ENCODE measurements at regions not wholly inside any gene's neighbourhood (a gene's known extent, or its start where the extent isn't known, plus 50 kb on each side); places are given as distances from the start of the nearest gene placed in this dataset.

GRCh38 chr5:6236170-6236793, 142.1 kb downstream of the MED10 start:
- no peak for DNase-seq
- Histone ChIP-seq H3K18ac (ENCODE audit: low read length) (no peak overlapping the region), H3K36me3 (ENCODE audit: control insufficient read depth, insufficient read depth, low read length) (no peaks in the 10 kb centered on the region), H4K5ac (ENCODE audit: low read length) (no peak overlapping the region), H3K4me2 (ENCODE audit: low read length) (no peak overlapping the region), H2BK15ac (replicated peaks; ENCODE audit: low read depth) (no peak overlapping the region), H3K9ac (ENCODE audit: low read length) (no peak overlapping the region), H3K27me3 (ENCODE audit: insufficient read depth, low read length, poor library complexity) (no peaks in the 10 kb centered on the region), H3K56ac (ENCODE audit: low read length) (no peak overlapping the region), H3K79me1 (ENCODE audit: low read length) (no peaks in the 10 kb centered on the region), H3K79me2 (ENCODE audit: control insufficient read depth, insufficient read depth, low read length) (no peaks in the 10 kb centered on the region), H3K27ac (ENCODE audit: low read depth, low read length) (no peak overlapping the region), H3K4me1 (ENCODE audit: control insufficient read depth, low read depth, low read length) (no peaks in the 10 kb centered on the region), H4K8ac (ENCODE audit: low read depth, low read length) (no peak overlapping the region), H2AK5ac (ENCODE audit: low read length) (no peak overlapping the region), H3K23ac (ENCODE audit: low read length) (no peak overlapping the region), H2BK120ac (ENCODE audit: low read depth, low read length) (no peak overlapping the region), H3K4ac (ENCODE audit: low read depth, low read length) (no peak overlapping the region), H3K4me3 (ENCODE audit: low read length) (no peak overlapping the region), H2BK5ac (ENCODE audit: low read length) (no peak overlapping the region)
- WGBS (ENCODE audit: extremely low coverage, insufficient coverage, low lambda C conversion rate) = no CpG with 5 or more reads among the region's 2 CpGs

GRCh38 chr5:6235726-6236125, 142.6 kb downstream of the MED10 start:
- no CpG with 5 or more reads among the region's 3 CpGs for WGBS (ENCODE audit: extremely low coverage, insufficient coverage, low lambda C conversion rate)
- H3K4ac ChIP-seq (ENCODE audit: low read depth, low read length) = no peak overlapping the region
- H3K56ac ChIP-seq (ENCODE audit: low read length) = no peak overlapping the region
- H3K79me1 ChIP-seq (ENCODE audit: low read length) = no peaks in the 10 kb centered on the region
- no peak overlapping the region for H4K8ac ChIP-seq (ENCODE audit: low read depth, low read length)
- no peaks in the 10 kb centered on the region for H3K79me2 ChIP-seq (ENCODE audit: control insufficient read depth, insufficient read depth, low read length)
- no peak overlapping the region for H2BK120ac ChIP-seq (ENCODE audit: low read depth, low read length)
- no peaks in the 10 kb centered on the region for H3K27me3 ChIP-seq (ENCODE audit: insufficient read depth, low read length, poor library complexity)
- no peak overlapping the region for H3K23ac ChIP-seq (ENCODE audit: low read length)
- H3K4me3 ChIP-seq (ENCODE audit: low read length) = no peak overlapping the region
- H3K27ac ChIP-seq (ENCODE audit: low read depth, low read length) = no peak overlapping the region
- H2AK5ac ChIP-seq (ENCODE audit: low read length) = no peak overlapping the region
- H3K4me1 ChIP-seq (ENCODE audit: control insufficient read depth, low read depth, low read length) = no peaks in the 10 kb centered on the region
- no peak for DNase-seq
- no peaks in the 10 kb centered on the region for H3K36me3 ChIP-seq (ENCODE audit: control insufficient read depth, insufficient read depth, low read length)
- no peak overlapping the region for H3K4me2 ChIP-seq (ENCODE audit: low read length)
- no peak overlapping the region for H2BK15ac ChIP-seq (replicated peaks; ENCODE audit: low read depth)
- no peak overlapping the region for H3K18ac ChIP-seq (ENCODE audit: low read length)
- no peak overlapping the region for H2BK5ac ChIP-seq (ENCODE audit: low read length)
- no peak overlapping the region for H3K9ac ChIP-seq (ENCODE audit: low read length)
- H4K5ac ChIP-seq (ENCODE audit: low read length) = no peak overlapping the region

DNA sequence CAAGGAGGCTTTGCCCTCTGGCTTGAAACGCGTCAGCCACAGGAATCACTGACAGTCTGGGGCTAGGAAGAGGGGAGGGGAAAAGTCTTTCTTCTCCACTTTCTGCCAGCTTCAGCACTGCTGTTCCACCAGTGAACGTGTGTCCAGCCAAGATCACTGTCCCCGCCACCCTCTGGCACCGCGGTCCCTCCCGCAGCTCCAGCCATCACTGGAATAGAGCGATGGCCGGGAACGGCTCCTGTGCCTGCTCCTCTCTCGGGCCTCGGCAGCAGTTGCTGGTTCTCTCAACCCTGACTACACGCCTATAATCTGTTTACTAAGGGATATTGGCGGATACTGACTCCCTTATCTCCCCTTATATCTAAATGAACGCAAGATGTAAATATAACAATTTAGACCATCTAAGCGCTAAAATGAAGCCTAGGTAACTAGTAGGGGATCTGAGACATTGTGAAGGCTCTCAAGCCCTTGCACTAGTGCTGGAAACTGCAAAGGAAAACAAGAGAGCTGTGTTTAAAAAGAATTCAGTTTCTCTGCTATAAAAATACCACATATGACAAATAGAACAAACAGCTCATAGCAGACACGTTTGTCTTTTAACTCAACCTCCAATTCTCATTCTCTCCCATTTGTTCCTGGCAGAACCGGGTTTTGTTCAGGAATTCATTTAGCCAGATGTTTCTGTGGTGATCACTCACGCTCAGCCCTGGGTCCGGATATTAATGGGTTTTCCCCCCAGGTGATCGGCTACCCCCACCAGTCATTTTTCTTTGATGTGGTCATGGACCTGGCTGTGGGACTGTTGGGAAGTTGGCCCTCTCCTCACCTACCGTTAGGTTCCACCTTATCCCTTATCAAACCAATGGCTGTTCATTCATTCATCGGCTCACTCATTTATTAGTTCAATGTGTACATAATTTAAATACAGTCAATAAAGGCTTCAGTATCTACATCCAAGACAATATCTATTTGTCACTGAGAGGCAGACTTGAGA, 149.8 kb downstream of the MED10 start:
- no peak overlapping the region for H3K18ac ChIP-seq (ENCODE audit: low read length)
- no peak overlapping the region for H3K4me3 ChIP-seq (ENCODE audit: low read length)
- H4K5ac ChIP-seq (ENCODE audit: low read length) = no peak overlapping the region
- H3K27me3 ChIP-seq (ENCODE audit: insufficient read depth, low read length, poor library complexity) = no peaks in the 10 kb centered on the region
- H3K23ac ChIP-seq (ENCODE audit: low read length) = no peak overlapping the region
- no peak overlapping the region for H2BK120ac ChIP-seq (ENCODE audit: low read depth, low read length)
- H3K56ac ChIP-seq (ENCODE audit: low read length) = no peak overlapping the region
- no peaks in the 10 kb centered on the region for H3K4me1 ChIP-seq (ENCODE audit: control insufficient read depth, low read depth, low read length)
- WGBS (ENCODE audit: extremely low coverage, insufficient coverage, low lambda C conversion rate) = no CpG with 5 or more reads among the region's 23 CpGs
- no peak overlapping the region for H3K4me2 ChIP-seq (ENCODE audit: low read length)
- no peak for DNase-seq
- H3K36me3 ChIP-seq (ENCODE audit: control insufficient read depth, insufficient read depth, low read length) = no peaks in the 10 kb centered on the region
- no peak overlapping the region for H2AK5ac ChIP-seq (ENCODE audit: low read length)
- no peak overlapping the region for H2BK5ac ChIP-seq (ENCODE audit: low read length)
- H4K8ac ChIP-seq (ENCODE audit: low read depth, low read length) = no peak overlapping the region
- H2BK15ac ChIP-seq (replicated peaks; ENCODE audit: low read depth) = no peak overlapping the region
- H3K4ac ChIP-seq (ENCODE audit: low read depth, low read length) = no peak overlapping the region
- H3K79me1 ChIP-seq (ENCODE audit: low read length) = no peaks in the 10 kb centered on the region
- H3K9ac ChIP-seq (ENCODE audit: low read length) = no peak overlapping the region
- H3K79me2 ChIP-seq (ENCODE audit: control insufficient read depth, insufficient read depth, low read length) = no peaks in the 10 kb centered on the region
- no peak overlapping the region for H3K27ac ChIP-seq (ENCODE audit: low read depth, low read length)

DNA sequence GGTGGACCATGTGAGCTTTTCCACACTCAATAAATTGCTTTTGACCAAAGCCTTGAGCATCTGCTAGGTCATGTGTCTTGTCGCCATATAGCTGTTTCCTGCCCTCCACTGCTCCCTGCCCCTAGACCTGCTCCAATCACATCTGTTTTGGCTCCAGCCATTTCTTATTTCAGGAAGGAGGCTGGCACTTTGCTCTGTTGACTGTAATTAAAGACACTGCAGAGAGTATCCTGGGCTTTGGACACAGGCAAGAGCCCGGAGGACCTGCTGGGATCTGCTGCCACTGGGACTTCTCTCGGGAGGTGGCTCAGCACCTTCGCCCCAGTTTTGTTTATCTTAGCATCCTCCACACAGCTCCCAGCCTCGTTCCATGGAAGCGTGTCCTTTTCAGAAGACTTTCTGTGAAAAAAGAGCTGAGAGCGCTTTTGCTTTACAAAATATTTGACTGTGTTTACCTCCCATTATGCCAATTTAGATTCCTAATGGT, 153.2 kb downstream of the MED10 start:
- no peaks in the 10 kb centered on the region for H3K36me3 ChIP-seq (ENCODE audit: control insufficient read depth, insufficient read depth, low read length)
- H2BK15ac ChIP-seq (replicated peaks; ENCODE audit: low read depth) = no peak overlapping the region
- DNase-seq = no peak
- H3K4me1 ChIP-seq (ENCODE audit: control insufficient read depth, low read depth, low read length) = no peaks in the 10 kb centered on the region
- H4K5ac ChIP-seq (ENCODE audit: low read length) = no peak overlapping the region
- H3K56ac ChIP-seq (ENCODE audit: low read length) = no peak overlapping the region
- no peaks in the 10 kb centered on the region for H3K79me2 ChIP-seq (ENCODE audit: control insufficient read depth, insufficient read depth, low read length)
- H3K18ac ChIP-seq (ENCODE audit: low read length) = no peak overlapping the region
- H4K8ac ChIP-seq (ENCODE audit: low read depth, low read length) = no peak overlapping the region
- no peak overlapping the region for H3K9ac ChIP-seq (ENCODE audit: low read length)
- H3K27ac ChIP-seq (ENCODE audit: low read depth, low read length) = no peak overlapping the region
- no peak overlapping the region for H3K4me2 ChIP-seq (ENCODE audit: low read length)
- H2BK120ac ChIP-seq (ENCODE audit: low read depth, low read length) = no peak overlapping the region
- H3K23ac ChIP-seq (ENCODE audit: low read length) = no peak overlapping the region
- H2BK5ac ChIP-seq (ENCODE audit: low read length) = no peak overlapping the region
- H3K4ac ChIP-seq (ENCODE audit: low read depth, low read length) = no peak overlapping the region
- no peak overlapping the region for H3K4me3 ChIP-seq (ENCODE audit: low read length)
- no peaks in the 10 kb centered on the region for H3K79me1 ChIP-seq (ENCODE audit: low read length)
- no CpG with 5 or more reads among the region's 7 CpGs for WGBS (ENCODE audit: extremely low coverage, insufficient coverage, low lambda C conversion rate)
- no peak overlapping the region for H2AK5ac ChIP-seq (ENCODE audit: low read length)
- no peaks in the 10 kb centered on the region for H3K27me3 ChIP-seq (ENCODE audit: insufficient read depth, low read length, poor library complexity)

DNA sequence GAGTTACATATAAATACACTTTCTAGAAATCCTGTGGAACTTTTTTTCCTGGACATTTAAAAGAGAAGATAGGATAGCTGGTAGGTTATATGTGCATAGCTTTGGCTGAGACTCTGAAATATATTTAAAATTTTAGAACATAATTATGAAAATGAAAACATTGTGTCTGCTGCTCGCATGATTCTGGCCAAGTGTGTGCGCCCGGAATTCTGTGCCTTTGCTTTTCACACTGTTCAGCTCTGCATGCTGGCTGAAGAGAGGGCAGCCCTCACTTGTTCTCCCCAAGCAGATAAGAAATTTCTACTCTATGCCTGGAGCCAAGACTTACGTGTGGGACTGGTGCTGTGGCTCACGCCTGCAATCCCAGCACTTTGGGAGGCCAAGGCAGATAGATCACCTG, 153.9 kb downstream of the MED10 start:
- H3K27me3 ChIP-seq (ENCODE audit: insufficient read depth, low read length, poor library complexity) = no peaks in the 10 kb centered on the region
- no peak overlapping the region for H3K4me3 ChIP-seq (ENCODE audit: low read length)
- H2BK5ac ChIP-seq (ENCODE audit: low read length) = no peak overlapping the region
- H2BK120ac ChIP-seq (ENCODE audit: low read depth, low read length) = no peak overlapping the region
- no peak overlapping the region for H3K4me2 ChIP-seq (ENCODE audit: low read length)
- H4K8ac ChIP-seq (ENCODE audit: low read depth, low read length) = no peak overlapping the region
- no peak overlapping the region for H3K9ac ChIP-seq (ENCODE audit: low read length)
- no peak overlapping the region for H3K56ac ChIP-seq (ENCODE audit: low read length)
- H3K36me3 ChIP-seq (ENCODE audit: control insufficient read depth, insufficient read depth, low read length) = no peaks in the 10 kb centered on the region
- H3K27ac ChIP-seq (ENCODE audit: low read depth, low read length) = no peak overlapping the region
- H3K4me1 ChIP-seq (ENCODE audit: control insufficient read depth, low read depth, low read length) = no peaks in the 10 kb centered on the region
- no peak overlapping the region for H3K23ac ChIP-seq (ENCODE audit: low read length)
- no peak overlapping the region for H3K4ac ChIP-seq (ENCODE audit: low read depth, low read length)
- H4K5ac ChIP-seq (ENCODE audit: low read length) = no peak overlapping the region
- H3K79me2 ChIP-seq (ENCODE audit: control insufficient read depth, insufficient read depth, low read length) = no peaks in the 10 kb centered on the region
- DNase-seq = no peak
- WGBS (ENCODE audit: extremely low coverage, insufficient coverage, low lambda C conversion rate) = no CpG with 5 or more reads among the region's 5 CpGs
- no peak overlapping the region for H2AK5ac ChIP-seq (ENCODE audit: low read length)
- no peak overlapping the region for H2BK15ac ChIP-seq (replicated peaks; ENCODE audit: low read depth)
- H3K18ac ChIP-seq (ENCODE audit: low read length) = no peak overlapping the region
- H3K79me1 ChIP-seq (ENCODE audit: low read length) = no peaks in the 10 kb centered on the region

Data from mesendoderm (in vitro differentiated cells).